Suprapubic skin (tissue), 4 donors: ENCODE measurements at regions not wholly inside any gene's neighbourhood (a gene's known extent, or its start where the extent isn't known, plus 50 kb on each side); places are given as distances from the start of the nearest gene placed in this dataset.

Experiments used
- DNase-seq, 2 donors: peaks; one replicate each; pipeline ENCODE4 v3.0.0-alpha.2; 2019; ENCODE audit warnings: low spot score in 2 of 2
- H3K27ac ChIP-seq: fragments of 200-600 bp; sonication (generic); one replicate; pipeline ENCODE4 v1.5.1; 2019
- H3K27me3 ChIP-seq: fragments of 200-600 bp; sonication (generic); one replicate; pipeline ENCODE4 v1.5.1; 2019
- H3K36me3 ChIP-seq: fragments of 200-600 bp; sonication (generic); one replicate; pipeline ENCODE4 v1.5.1; 2019
- H3K4me1 ChIP-seq: fragments of 200-600 bp; sonication (generic); one replicate; pipeline ENCODE4 v1.5.1; 2019
- H3K4me3 ChIP-seq: fragments of 200-600 bp; sonication (generic); one replicate; pipeline ENCODE4 v1.5.1; 2019; ENCODE audit warnings: mild to moderate bottlenecking
- H3K9me3 ChIP-seq: fragments of 200-600 bp; sonication (generic); one replicate; pipeline ENCODE4 v1.5.1; 2019
- POLR2A ChIP-seq, 2 donors: fragments of 450-650 bp; IDR thresholded peaks; one replicate each; pipeline ENCODE4 v1.6.1; 2017; ENCODE audit warnings: antibody characterized with exemption in 2 of 2, mild to moderate bottlenecking in 2 of 2, moderate library complexity in 2 of 2
- POLR2AphosphoS5 ChIP-seq, 3 donors: sonication (generic); formaldehyde crosslinking; IDR thresholded peaks; one replicate each; pipeline ENCODE4 v1.6.1; 2017; ENCODE audit warnings: antibody characterized with exemption in 3 of 3
- WGBS: methylation state at CpG from one replicate; pipeline ENCODE4 v1.1.5; 2018; 5-methylcytosine and 5-hydroxymethylcytosine counted together

DNA sequence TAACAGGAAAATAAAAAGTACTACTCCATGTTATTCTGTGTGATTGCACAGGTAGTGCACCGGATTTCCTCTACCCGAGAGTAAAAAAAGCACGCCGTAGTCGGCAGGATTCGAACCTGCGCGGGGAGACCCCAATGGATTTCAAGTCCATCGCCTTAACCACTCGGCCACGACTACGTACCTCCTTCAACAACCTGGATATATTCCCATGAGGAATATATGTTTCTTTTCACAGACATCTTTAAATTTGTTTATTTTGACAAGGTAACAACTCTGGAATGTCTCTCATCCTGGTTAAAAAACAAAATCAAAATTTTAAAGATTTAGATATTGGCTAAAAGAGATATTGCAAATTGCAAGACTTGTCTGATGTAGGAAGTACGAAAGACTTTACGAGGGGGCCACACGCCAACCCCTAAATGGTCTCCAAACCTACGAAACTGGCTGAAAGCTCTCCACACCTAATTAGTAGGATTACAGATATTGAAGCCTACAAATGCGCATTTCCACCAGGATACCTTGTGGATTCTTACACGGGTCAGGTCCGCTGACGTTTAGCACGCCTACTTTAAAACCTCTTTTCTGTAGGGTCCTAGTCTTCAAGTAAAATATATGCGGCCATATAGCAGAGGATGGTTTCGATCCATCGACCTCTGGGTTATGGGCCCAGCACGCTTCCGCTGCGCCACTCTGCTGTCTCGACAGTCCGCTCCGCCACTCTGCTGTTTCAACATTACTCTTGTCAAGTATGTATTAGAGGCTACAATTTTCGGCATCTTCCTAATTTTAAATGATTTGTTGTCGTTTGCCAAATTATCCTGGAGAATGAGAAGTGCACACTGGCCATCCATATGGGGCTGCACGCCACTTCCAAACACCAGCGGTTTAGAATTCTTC is 52.2 kb upstream of the BTN3A2 start:
- TF ChIP-seq POLR2AphosphoS5 (IDR thresholded peaks at IDR 0.05) (peak in 1 of 3 donors; percentile 45), POLR2A (IDR thresholded peaks at IDR 0.05) (no peak)
- no peak overlapping the region for H3K27ac ChIP-seq
- H3K27me3 ChIP-seq, result no peaks in the 10 kb centered on the region
- under 1% methylated on average over 34 of the region's 34 CpGs for WGBS
- peaks cover 11% of the 10 kb centered on the region for H3K4me1 ChIP-seq
- H3K4me3 ChIP-seq, result peak overlapping the region; percentile 49
- H3K36me3 ChIP-seq, result no peaks in the 10 kb centered on the region
- peak in 1 of 2 donors; percentile 80 for DNase-seq
- H3K9me3 ChIP-seq, result no peaks in the 10 kb centered on the region
